ENCODE measurements at regions not wholly inside any gene's neighbourhood (a gene's known extent, or its start where the extent isn't known, plus 50 kb on each side); places are given as distances from the start of the nearest gene placed in this dataset.

DNA sequence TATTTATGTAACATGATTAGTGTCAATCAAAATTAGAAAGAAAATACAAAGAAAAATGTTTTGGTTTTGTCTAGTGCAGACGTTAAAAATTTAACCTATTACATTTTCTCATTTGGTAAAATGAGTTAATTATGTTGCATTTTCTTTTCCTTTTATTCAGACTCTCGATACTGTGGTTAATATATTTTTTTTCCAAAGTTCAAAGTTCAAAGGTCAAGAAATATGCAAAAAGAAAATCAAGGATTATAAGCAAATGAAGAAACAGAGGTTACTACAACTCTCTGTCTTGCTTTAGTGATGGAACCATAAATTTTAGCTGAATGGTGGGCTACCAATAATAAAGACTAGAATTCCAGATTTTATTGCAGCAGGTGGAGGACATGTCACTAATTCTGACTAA, 133.3 kb upstream of the TFPI start:
- TF ChIP-seq CTCF (IDR thresholded peaks at IDR 0.05) (no peak), POLR2A (IDR thresholded peaks at IDR 0.05) (no peak)

Data from adrenal gland (tissue), 5 donors.